HEK293 (cell line): ENCODE measurements at regions not wholly inside any gene's neighbourhood (a gene's known extent, or its start where the extent isn't known, plus 50 kb on each side); places are given as distances from the start of the nearest gene placed in this dataset.
"Not testable (repeated sequence)": the region's sequence is repeated elsewhere in the genome, so short reads cannot be mapped to it uniquely, and the experiment has no call there.

Experiments used
- CTCF ChIA-PET: fragments of 350-600 bp; formaldehyde crosslinking; extraction: SDS; loops from one replicate; lab custom pipeline; 2021; ENCODE audit warnings: antibody characterized with exemption; lab: Yijun Ruan, JAX
- POLR2A ChIA-PET: fragments of 300-600 bp; formaldehyde crosslinking; extraction: SDS; loops from one replicate; lab custom pipeline; 2020; ENCODE audit warnings: antibody characterized with exemption, inconsistent platforms; lab: Yijun Ruan, JAX
- H3K27ac ChIP-seq: fragments of 200-500 bp; sonication (Bioruptor generic); 2 replicates; pipeline ENCODE4 v1.5.1; 2014; ENCODE audit warnings: low read depth, low read length, control low read depth, inconsistent platforms; ENCODE audit errors: extremely low read depth
- H3K36me3 ChIP-seq, 2 experiments: fragments of 200-500 bp in 1 of 2; sonication (Bioruptor generic) in 1 of 2; 1 replicate in 1 of 2; 2 replicates in 1 of 2; pipeline ENCODE4 v1.5.1; 2014 to 2017; ENCODE audit warnings: inconsistent platforms in 2 of 2, low read length in 2 of 2; ENCODE audit not compliant: control insufficient read depth in 2 of 2, insufficient read depth in 1 of 2
- H3K4me1 ChIP-seq: fragments of 200-500 bp; sonication (Bioruptor generic); 2 replicates; pipeline ENCODE4 v1.5.1; 2014; ENCODE audit warnings: mild to moderate bottlenecking, low read length, inconsistent platforms; ENCODE audit not compliant: control insufficient read depth, insufficient read depth
- H3K4me3 ChIP-seq: 2 replicates; pipeline ENCODE4 v1.5.1; 2011; ENCODE audit warnings: low read depth, mild to moderate bottlenecking, control low read depth, low read length, moderate library complexity
- H3K9me3 ChIP-seq: fragments of 200-500 bp; sonication (Bioruptor generic); 2 replicates; pipeline ENCODE4 v1.5.1; 2014; ENCODE audit warnings: low read depth, low read length, inconsistent platforms; ENCODE audit not compliant: control insufficient read depth, insufficient read depth
- EGR2 ChIP-seq: fragments of 450-650 bp; formaldehyde crosslinking; IDR thresholded peaks from 2 replicates; pipeline ENCODE4 v1.5.1; 2016; ENCODE audit warnings: low read depth, missing biosample characterization, missing genetic modification characterization
- FEZF1 ChIP-seq: fragments of 450-650 bp; formaldehyde crosslinking; IDR thresholded peaks from 2 replicates; pipeline ENCODE4 v1.5.1; 2016; ENCODE audit warnings: missing biosample characterization, missing genetic modification characterization
- ZNF133 ChIP-seq: fragments of 450-650 bp; formaldehyde crosslinking; IDR thresholded peaks from 2 replicates; pipeline ENCODE4 v1.5.1; 2016; ENCODE audit warnings: missing biosample characterization, missing genetic modification characterization
- ZNF169 ChIP-seq: fragments of 450-650 bp; formaldehyde crosslinking; IDR thresholded peaks from 2 replicates; pipeline ENCODE4 v1.5.1; 2016; ENCODE audit warnings: missing biosample characterization, missing genetic modification characterization
- ZNF18 ChIP-seq: fragments of 450-650 bp; formaldehyde crosslinking; IDR thresholded peaks from 2 replicates; pipeline ENCODE4 v1.5.1; 2016; ENCODE audit warnings: missing biosample characterization, missing genetic modification characterization
- ZNF239 ChIP-seq: fragments of 450-650 bp; formaldehyde crosslinking; IDR thresholded peaks from 2 replicates; pipeline ENCODE4 v1.5.1; 2016; ENCODE audit warnings: missing biosample characterization, missing genetic modification characterization
- ZNF274 ChIP-seq, 2 experiments: fragments of 200-500 bp in 1 of 2; fragments of 450-650 bp in 1 of 2; sonication (Bioruptor generic) in 1 of 2; formaldehyde crosslinking in 1 of 2; IDR thresholded peaks; 2 replicates each; pipeline versions ENCODE4 v1.5.1 to v1.6.1; 2014 to 2016; ENCODE audit warnings: borderline replicate concordance in 1 of 2, inconsistent platforms in 1 of 2, low read length in 1 of 2, missing biosample characterization in 1 of 2, missing genetic modification characterization in 1 of 2
- ZNF341 ChIP-seq: fragments of 450-650 bp; formaldehyde crosslinking; IDR thresholded peaks from 2 replicates; pipeline ENCODE4; 2016; ENCODE audit warnings: low read depth, missing biosample characterization, missing genetic modification characterization
- ZNF521 ChIP-seq: fragments of 450-650 bp; formaldehyde crosslinking; IDR thresholded peaks from 2 replicates; pipeline ENCODE4 v1.5.1; 2017; ENCODE audit warnings: missing biosample characterization, mild to moderate bottlenecking, missing genetic modification characterization
- ZNF544 ChIP-seq: fragments of 450-650 bp; formaldehyde crosslinking; IDR thresholded peaks from 2 replicates; pipeline ENCODE4 v1.5.0; 2017; ENCODE audit warnings: missing biosample characterization, missing genetic modification characterization
- ZNF658 ChIP-seq: fragments of 450-650 bp; formaldehyde crosslinking; IDR thresholded peaks from 2 replicates; pipeline ENCODE4; 2016; ENCODE audit warnings: missing biosample characterization, missing genetic modification characterization
- ZNF692 ChIP-seq: fragments of 450-650 bp; formaldehyde crosslinking; IDR thresholded peaks from 2 replicates; pipeline ENCODE4 v1.5.1; 2016; ENCODE audit warnings: missing biosample characterization, missing genetic modification characterization
- ZNF776 ChIP-seq: fragments of 450-650 bp; formaldehyde crosslinking; IDR thresholded peaks from 2 replicates; pipeline ENCODE4 v1.5.0; 2017; ENCODE audit warnings: missing biosample characterization, missing genetic modification characterization, borderline replicate concordance
- ZNF792 ChIP-seq: fragments of 450-650 bp; formaldehyde crosslinking; IDR thresholded peaks from 2 replicates; pipeline ENCODE4 v1.5.1; 2016; ENCODE audit warnings: missing biosample characterization, missing genetic modification characterization
- ZSCAN23 ChIP-seq: fragments of 450-650 bp; formaldehyde crosslinking; IDR thresholded peaks from 2 replicates; pipeline ENCODE4 v1.5.1; 2016; ENCODE audit warnings: missing biosample characterization, missing genetic modification characterization
- TF ChIP-seq, protein P1 (sequence below): fragments of 450-650 bp; formaldehyde crosslinking; IDR thresholded peaks from 2 replicates; pipeline ENCODE4 v1.5.1; 2016; ENCODE audit warnings: missing biosample characterization, missing genetic modification characterization
- TF ChIP-seq, protein P2 (sequence below): fragments of 450-650 bp; formaldehyde crosslinking; IDR thresholded peaks from 2 replicates; pipeline ENCODE4 v1.5.1; 2016; ENCODE audit warnings: missing biosample characterization, missing genetic modification characterization, low read depth
- TF ChIP-seq, protein P3 (sequence below): fragments of 450-650 bp; formaldehyde crosslinking; IDR thresholded peaks from 2 replicates; pipeline ENCODE4 v1.5.1; 2017; ENCODE audit warnings: missing biosample characterization, missing genetic modification characterization
- TF ChIP-seq, protein P4 (sequence below): fragments of 450-650 bp; IDR thresholded peaks from 2 replicates; pipeline ENCODE4 v1.5.1; 2018; ENCODE audit warnings: missing biosample characterization, missing genetic modification characterization

GRCh38 chr12:131197490-131197889, 243.8 kb downstream of the ADGRD1 start (continued):
- TF ChIP-seq, protein P1, sequence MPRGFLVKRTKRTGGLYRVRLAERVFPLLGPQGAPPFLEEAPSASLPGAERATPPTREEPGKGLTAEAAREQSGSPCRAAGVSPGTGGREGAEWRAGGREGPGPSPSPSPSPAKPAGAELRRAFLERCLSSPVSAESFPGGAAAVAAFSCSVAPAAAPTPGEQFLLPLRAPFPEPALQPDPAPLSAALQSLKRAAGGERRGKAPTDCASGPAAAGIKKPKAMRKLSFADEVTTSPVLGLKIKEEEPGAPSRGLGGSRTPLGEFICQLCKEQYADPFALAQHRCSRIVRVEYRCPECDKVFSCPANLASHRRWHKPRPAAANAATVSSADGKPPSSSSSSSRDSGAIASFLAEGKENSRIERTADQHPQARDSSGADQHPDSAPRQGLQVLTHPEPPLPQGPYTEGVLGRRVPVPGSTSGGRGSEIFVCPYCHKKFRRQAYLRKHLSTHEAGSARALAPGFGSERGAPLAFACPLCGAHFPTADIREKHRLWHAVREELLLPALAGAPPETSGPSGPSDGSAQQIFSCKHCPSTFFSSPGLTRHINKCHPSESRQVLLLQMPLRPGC (tag by site-specific recombination), result no peak
- TF ChIP-seq ZNF692 (tag by site-specific recombination) (no peak), ZNF133 (tag by site-specific recombination) (no peak), ZNF18 (tag by site-specific recombination) (no peak), ZNF169 (tag by site-specific recombination) (no peak), FEZF1 (tag by site-specific recombination) (no peak), ZNF658 (tag by site-specific recombination) (no peak), ZNF341 (tag by site-specific recombination) (no peak), EGR2 (no peak)
- TF ChIP-seq, protein P2, sequence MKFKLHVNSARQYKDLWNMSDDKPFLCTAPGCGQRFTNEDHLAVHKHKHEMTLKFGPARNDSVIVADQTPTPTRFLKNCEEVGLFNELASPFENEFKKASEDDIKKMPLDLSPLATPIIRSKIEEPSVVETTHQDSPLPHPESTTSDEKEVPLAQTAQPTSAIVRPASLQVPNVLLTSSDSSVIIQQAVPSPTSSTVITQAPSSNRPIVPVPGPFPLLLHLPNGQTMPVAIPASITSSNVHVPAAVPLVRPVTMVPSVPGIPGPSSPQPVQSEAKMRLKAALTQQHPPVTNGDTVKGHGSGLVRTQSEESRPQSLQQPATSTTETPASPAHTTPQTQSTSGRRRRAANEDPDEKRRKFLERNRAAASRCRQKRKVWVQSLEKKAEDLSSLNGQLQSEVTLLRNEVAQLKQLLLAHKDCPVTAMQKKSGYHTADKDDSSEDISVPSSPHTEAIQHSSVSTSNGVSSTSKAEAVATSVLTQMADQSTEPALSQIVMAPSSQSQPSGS (tag by site-specific recombination), result no peak
- TF ChIP-seq, protein P3, sequence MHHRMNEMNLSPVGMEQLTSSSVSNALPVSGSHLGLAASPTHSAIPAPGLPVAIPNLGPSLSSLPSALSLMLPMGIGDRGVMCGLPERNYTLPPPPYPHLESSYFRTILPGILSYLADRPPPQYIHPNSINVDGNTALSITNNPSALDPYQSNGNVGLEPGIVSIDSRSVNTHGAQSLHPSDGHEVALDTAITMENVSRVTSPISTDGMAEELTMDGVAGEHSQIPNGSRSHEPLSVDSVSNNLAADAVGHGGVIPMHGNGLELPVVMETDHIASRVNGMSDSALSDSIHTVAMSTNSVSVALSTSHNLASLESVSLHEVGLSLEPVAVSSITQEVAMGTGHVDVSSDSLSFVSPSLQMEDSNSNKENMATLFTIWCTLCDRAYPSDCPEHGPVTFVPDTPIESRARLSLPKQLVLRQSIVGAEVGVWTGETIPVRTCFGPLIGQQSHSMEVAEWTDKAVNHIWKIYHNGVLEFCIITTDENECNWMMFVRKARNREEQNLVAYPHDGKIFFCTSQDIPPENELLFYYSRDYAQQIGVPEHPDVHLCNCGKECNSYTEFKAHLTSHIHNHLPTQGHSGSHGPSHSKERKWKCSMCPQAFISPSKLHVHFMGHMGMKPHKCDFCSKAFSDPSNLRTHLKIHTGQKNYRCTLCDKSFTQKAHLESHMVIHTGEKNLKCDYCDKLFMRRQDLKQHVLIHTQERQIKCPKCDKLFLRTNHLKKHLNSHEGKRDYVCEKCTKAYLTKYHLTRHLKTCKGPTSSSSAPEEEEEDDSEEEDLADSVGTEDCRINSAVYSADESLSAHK (tag by site-specific recombination), result no peak

DNA sequence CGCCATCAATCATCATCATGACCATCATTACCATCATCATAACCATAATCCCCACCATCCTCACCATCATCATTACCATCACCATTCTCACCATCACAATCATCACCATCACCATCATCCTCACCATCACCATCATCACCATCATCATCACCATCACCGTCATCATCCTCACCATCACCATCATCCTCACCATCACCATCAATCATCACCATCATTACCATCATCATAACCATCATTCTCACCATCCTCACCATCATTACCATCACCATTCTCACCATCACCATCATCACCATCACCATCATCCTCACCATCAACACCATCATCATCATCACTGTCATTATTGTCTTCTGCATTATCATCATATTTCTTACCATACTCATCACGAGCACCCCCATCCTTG, 245.5 kb downstream of the ADGRD1 start:
- Histone ChIP-seq H3K27ac (no peak overlapping the region), H3K4me1 (no peaks in the 10 kb centered on the region), H3K36me3 (no peaks in the 10 kb centered on the region), H3K4me3 (no peak overlapping the region), H3K9me3 (no peaks in the 10 kb centered on the region)
- TF ChIP-seq ZNF521 (0 out of 2 replicates have a peak, but pooled peaks have one; percentile 64), ZNF274 (IDR thresholded peaks at IDR 0.05; ENCODE audit: low read length) (no peak), ZNF274 (tag by site-specific recombination; IDR thresholded peaks at IDR 0.05; ENCODE audit: borderline replicate concordance) (0 out of 2 replicates have a peak, but pooled peaks have one; percentile 30), ZNF776 (peak; percentile 85), ZNF544 (tag by site-specific recombination) (no peak; the same call in 1 of the 2 replicates), ZNF792 (tag by site-specific recombination) (no peak), ZSCAN23 (no peak), ZNF239 (tag by site-specific recombination) (peak; percentile 60; the same call in 1 of the 2 replicates)
- TF ChIP-seq, protein P4, sequence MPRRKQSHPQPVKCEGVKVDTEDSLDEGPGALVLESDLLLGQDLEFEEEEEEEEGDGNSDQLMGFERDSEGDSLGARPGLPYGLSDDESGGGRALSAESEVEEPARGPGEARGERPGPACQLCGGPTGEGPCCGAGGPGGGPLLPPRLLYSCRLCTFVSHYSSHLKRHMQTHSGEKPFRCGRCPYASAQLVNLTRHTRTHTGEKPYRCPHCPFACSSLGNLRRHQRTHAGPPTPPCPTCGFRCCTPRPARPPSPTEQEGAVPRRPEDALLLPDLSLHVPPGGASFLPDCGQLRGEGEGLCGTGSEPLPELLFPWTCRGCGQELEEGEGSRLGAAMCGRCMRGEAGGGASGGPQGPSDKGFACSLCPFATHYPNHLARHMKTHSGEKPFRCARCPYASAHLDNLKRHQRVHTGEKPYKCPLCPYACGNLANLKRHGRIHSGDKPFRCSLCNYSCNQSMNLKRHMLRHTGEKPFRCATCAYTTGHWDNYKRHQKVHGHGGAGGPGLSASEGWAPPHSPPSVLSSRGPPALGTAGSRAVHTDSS, result peak; percentile 95
- ChIA-PET CTCF (interaction anchor here (0.6 kb wide), 1 partner anchor 21 kb away, joined by 3 read pairs; no protein-coding TSS in a partner anchor), POLR2A (no interaction called here)

DNA sequence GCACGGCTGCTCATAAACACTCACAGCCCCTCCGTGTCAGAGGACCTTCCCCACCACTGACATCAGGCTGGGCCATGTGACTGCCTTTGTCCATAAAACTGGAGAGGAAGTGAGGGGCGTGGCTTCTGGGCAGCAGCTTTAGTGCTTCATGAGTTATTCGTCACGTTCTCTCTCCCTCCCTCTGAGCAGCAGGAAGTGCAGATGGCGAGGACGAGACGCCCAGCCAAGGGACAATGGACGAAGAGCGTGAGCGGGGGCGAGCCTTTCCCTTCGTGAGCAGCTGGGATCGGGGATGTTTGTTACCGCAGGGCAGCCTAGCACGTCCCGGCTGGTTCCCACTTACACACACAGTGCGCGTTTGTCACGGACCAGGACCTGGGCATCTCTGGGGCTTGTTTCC, 248.2 kb downstream of the ADGRD1 start:
- CTCF ChIA-PET, H3K27ac ChIP-seq, POLR2A ChIA-PET, H3K9me3 ChIP-seq, H3K36me3 ChIP-seq, H3K4me3 ChIP-seq, H3K4me1 ChIP-seq: not testable (repeated sequence)
